Central memory CD8-positive, alpha-beta T cell (primary cell): ENCODE measurements at regions not wholly inside any gene's neighbourhood (a gene's known extent, or its start where the extent isn't known, plus 50 kb on each side); places are given as distances from the start of the nearest gene placed in this dataset.

Source experiments
- ATAC-seq: fragments of 150-1000 bp; cut with Tn5 transposase; replicated peaks from 2 replicates; pipeline ENCODE4 v1.10.0; 2022; ENCODE audit warnings: mild to moderate bottlenecking, moderate FRiP score, moderate number of reproducible peaks; ENCODE audit not compliant: poor library complexity, severe bottlenecking; ENCODE audit errors: extremely low read depth
- DNase-seq, 2 donors: peaks; one replicate each; pipeline ENCODE4 v3.0.0; 2021; ENCODE audit warnings: low spot score in 2 of 2
- H3K27ac Mint-ChIP-seq: one replicate; pipeline ENCODE4 v1.8.0; 2022; ENCODE audit warnings: low read depth, mild to moderate bottlenecking, moderate library complexity, mixed read lengths
- H3K27me3 Mint-ChIP-seq: one replicate; pipeline ENCODE4 v1.8.0; 2022; ENCODE audit warnings: mixed read lengths
- H3K36me3 Mint-ChIP-seq: one replicate; pipeline ENCODE4 v1.8.0; 2022; ENCODE audit warnings: mild to moderate bottlenecking, moderate library complexity, mixed read lengths; ENCODE audit not compliant: insufficient read depth
- H3K4me1 Mint-ChIP-seq: one replicate; pipeline ENCODE4 v1.8.0; 2022; ENCODE audit warnings: mixed read lengths
- H3K4me3 Mint-ChIP-seq: one replicate; pipeline ENCODE4 v1.8.0; 2022; ENCODE audit warnings: mild to moderate bottlenecking, moderate library complexity, mixed read lengths
- H3K9me3 Mint-ChIP-seq: one replicate; pipeline ENCODE4 v1.8.0; 2022; ENCODE audit warnings: mixed read lengths

DNA sequence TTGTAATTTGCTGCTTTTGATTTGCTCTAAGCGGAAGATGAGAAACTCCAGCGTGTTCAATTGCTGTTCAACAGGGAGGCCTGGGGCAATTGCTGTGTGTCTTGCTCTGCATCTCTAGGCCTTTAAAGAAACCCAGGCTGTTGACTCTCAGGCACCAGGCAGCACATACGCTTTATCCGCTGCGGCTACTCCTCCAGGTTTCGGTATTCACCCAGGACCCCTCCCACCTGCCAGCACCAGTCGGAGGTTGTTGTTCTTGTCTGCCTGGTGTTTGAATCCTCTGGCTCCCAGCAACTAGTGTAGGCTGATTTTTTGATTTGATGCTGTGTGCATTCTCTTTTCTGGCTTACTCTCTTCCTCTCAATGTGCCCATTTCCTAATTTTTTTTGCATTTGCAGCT is 383.1 kb downstream of the TSN start:
- DNase-seq = no peak
- H3K4me3 Mint-ChIP-seq = no peak overlapping the region
- H3K27me3 Mint-ChIP-seq = no peaks in the 10 kb centered on the region
- no peaks in the 10 kb centered on the region for H3K4me1 Mint-ChIP-seq
- peaks cover 3% of the 10 kb centered on the region for H3K36me3 Mint-ChIP-seq
- no peak for ATAC-seq
- no peak overlapping the region for H3K27ac Mint-ChIP-seq
- no peaks in the 10 kb centered on the region for H3K9me3 Mint-ChIP-seq

DNA sequence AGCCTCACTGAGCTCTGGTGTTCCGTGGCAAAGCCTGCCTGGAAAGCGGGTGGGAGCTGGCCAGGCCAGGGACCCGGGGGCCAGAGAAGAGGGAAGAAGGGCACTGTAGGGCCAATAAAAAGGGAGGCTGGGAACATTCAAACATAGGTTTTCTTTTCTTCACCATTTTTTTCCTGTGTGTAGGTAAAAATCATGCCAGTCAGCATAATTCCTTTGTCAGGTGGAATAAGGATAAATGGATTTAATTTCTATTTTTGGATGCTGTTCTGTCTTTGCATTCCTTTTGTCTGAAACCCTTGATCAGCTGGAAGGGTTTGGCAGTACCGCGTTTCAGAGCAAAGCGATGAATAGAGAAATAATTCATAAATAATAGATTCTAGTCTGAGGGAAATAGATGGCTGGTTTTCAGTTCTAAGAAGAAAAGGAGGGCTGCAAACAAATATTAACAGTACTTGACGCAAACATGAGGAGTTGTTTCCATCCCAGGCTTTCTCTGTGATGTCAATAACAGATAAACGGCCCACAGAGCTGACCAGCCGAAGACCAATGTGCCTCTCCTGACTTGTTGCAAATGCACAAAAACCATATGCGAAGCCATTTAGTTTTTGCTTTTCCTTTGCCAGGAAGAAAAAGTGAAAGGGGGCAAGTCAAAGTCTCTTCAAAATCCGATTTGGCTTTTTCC is 384.4 kb downstream of the TSN start:
- Mint-ChIP-seq H3K27me3 (no peaks in the 10 kb centered on the region), H3K4me3 (no peak overlapping the region), H3K4me1 (no peaks in the 10 kb centered on the region), H3K27ac (no peak overlapping the region), H3K36me3 (peaks cover 3% of the 10 kb centered on the region), H3K9me3 (no peaks in the 10 kb centered on the region)
- ATAC-seq (no peak), DNase-seq (no peak)

DNA sequence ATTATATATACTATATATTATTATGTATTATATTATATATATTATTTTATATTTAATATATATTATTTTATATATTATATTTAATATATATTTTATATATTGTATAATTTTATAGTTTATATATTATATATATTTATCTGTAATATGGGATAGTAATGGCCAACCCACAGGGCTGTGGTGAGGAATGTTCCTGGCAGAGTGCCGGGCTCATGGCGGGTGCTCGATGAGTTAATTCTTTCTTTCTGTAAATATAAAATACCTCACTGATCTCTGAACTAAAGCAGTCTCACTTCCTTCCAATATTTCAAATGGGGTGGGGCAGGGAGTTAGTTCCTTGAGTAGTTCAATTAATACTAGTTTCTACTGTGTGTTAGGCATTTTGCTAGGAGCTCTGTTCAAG is 389.4 kb downstream of the TSN start:
- no peaks in the 10 kb centered on the region for H3K27me3 Mint-ChIP-seq
- ATAC-seq (no peak), DNase-seq (no peak)
- H3K4me1 Mint-ChIP-seq = no peaks in the 10 kb centered on the region
- no peaks in the 10 kb centered on the region for H3K36me3 Mint-ChIP-seq
- no peaks in the 10 kb centered on the region for H3K9me3 Mint-ChIP-seq
- no peak overlapping the region for H3K4me3 Mint-ChIP-seq
- H3K27ac Mint-ChIP-seq = no peak overlapping the region

DNA sequence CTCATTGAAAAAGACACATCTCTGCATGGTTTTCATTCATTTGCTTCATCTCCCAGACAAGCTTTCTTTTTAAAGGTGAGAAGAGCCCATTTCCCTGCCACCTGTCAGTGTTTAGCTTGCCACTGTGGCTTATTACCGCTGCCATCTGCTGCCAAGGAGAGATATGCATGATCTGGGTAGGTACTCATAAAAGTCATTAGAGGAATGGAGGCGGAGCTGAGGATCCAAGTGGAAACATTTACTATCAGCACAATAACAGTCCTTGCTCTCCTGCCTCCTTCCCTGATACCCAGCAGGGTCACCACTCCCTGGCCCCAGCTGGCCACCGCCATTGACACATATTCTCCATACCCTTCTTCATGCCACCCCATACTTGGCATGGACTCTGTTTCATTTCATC is 390.4 kb downstream of the TSN start:
- Mint-ChIP-seq H3K9me3 (no peaks in the 10 kb centered on the region), H3K36me3 (no peaks in the 10 kb centered on the region), H3K4me3 (no peak overlapping the region), H3K27me3 (no peaks in the 10 kb centered on the region), H3K27ac (no peak overlapping the region), H3K4me1 (no peaks in the 10 kb centered on the region)
- DNase-seq (no peak), ATAC-seq (no peak)

DNA sequence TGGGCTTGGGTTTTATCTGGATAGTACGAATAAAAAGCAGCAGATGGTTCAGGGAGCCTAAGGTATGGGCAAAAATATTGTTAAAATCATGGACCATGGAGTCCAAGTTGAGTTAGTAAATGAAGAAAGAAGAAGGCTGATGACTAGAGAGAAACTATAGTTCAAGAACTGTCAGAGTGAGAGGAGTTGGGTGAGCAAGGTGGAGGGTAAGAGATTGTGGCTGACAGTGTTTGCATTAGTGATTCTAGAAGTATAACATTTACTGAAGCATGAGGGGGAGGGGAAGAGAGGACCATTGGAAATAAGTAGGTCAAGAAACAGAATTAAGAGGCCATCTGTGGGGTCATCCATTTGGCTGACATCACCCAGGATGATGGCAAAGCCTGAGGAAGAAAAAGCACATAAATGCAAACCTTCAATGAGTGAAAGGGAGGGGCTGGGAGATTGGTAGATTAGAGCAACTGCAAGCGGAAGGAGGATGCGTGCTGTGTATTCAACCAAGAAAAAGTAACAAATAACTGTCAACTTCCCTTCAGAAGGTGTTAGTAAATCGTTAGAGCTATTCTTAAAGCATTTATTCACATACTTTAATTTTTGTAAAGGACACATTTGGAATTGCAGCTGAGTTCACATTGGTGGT is 392.8 kb downstream of the TSN start:
- ATAC-seq (no peak), DNase-seq (no peak)
- Mint-ChIP-seq H3K4me3 (no peak overlapping the region), H3K27ac (no peak overlapping the region), H3K36me3 (peaks cover 1% of the 10 kb centered on the region), H3K27me3 (no peaks in the 10 kb centered on the region), H3K4me1 (no peaks in the 10 kb centered on the region), H3K9me3 (no peaks in the 10 kb centered on the region)

DNA sequence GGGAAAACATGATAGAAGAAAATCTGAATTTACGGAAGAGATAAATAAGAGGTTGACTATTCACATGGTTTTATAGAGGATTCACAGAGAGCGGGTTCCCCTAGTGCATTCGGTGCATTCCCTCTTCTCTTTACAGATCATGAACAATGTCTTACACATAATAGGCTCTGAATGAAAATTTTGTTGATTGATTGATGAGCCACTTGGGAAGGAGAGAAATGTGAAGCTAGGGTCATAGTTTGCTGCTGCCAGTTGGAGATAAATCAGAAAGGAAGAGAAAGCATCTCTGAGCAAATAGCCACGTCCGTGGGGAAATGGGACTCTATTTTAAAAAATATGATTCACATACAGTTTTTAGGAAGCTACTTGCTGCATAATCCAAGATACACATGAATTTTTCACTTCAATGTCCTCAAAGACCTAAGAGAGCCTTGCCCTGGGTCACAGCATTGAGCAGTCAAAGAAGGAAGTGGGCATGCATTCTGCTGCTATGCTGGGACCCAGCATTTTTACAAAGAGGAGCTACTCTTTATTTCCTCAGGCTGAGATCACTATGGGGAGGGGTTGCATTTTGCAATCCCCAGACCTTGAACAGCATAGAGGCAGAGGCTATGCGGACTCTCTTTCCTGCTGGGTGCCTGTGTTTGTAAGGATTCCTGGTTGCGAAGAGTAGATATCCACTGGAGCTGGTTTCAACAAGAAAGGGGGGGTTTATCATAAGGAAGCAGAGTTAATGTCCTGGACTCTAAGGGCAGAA is 395.3 kb downstream of the TSN start:
- ATAC-seq (no peak), DNase-seq (no peak)
- Mint-ChIP-seq H3K36me3 (peaks cover 3% of the 10 kb centered on the region), H3K9me3 (no peaks in the 10 kb centered on the region), H3K4me3 (no peak overlapping the region), H3K4me1 (no peaks in the 10 kb centered on the region), H3K27ac (no peak overlapping the region), H3K27me3 (no peaks in the 10 kb centered on the region)

DNA sequence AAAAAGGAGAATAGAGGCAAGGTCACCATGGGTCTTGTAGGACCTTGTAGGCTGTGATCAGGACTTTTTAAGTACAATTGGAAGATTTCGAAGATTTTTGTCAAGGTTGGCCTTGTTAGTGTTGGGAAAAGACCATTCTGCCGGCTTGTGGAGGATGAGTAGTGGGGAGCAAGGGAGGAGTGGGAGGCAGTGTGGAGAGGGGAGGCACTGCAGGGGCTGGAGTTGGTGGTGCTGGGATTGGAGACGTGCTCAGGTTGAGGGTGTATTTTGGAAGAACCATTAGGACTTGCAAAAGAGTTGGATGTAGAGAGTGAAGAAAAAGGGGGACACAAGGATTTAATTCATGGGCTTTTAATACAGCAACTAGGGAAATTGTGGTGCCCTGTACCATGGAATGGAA is 397.1 kb downstream of the TSN start:
- Mint-ChIP-seq H3K27ac (no peak overlapping the region), H3K9me3 (no peaks in the 10 kb centered on the region), H3K4me3 (no peak overlapping the region)

DNA sequence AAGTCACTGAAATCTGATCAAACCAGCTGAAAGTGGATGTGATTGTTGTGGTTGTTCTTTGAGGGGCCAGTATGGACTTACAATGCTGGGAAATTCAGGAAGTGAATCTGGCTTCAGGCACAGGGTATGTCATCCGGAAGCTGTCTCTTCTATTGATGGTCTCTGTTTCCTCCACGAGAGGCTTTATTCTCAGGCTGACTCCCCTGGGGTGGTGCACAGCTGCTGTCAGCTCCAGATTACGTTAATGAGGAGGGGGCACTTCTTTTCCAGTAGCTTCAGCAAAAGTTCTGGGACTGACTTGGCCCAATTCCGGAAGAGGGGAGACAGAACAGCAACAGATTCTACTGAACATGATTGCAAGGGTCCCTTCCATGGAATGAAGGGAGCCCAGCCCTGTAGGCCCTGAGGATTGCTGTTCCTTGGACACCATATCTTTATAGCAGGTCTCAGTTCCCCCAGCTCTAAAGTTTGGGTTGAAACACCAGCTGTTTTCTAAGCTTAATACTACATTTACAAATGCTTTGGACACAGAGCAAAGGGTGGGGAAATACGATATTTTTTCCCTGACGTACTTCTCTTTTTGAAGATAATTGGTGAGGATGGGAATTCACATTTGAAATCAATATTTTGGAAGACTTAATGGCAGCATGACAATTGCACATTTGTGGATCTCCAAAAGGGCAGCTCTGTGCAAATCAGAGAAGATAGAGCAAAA is 400.9 kb downstream of the TSN start:
- no peaks in the 10 kb centered on the region for H3K4me1 Mint-ChIP-seq
- H3K27ac Mint-ChIP-seq = no peak overlapping the region
- DNase-seq = no peak
- H3K9me3 Mint-ChIP-seq = peaks cover 5% of the 10 kb centered on the region
- no peak for ATAC-seq
- H3K27me3 Mint-ChIP-seq = peaks cover 9% of the 10 kb centered on the region
- no peak overlapping the region for H3K4me3 Mint-ChIP-seq
- H3K36me3 Mint-ChIP-seq = peaks cover 3% of the 10 kb centered on the region

More for the DNA sequence above, 397.1 kb downstream of the TSN start:
- DNase-seq (no peak), ATAC-seq (no peak)
- no peaks in the 10 kb centered on the region for H3K4me1 Mint-ChIP-seq
- H3K36me3 Mint-ChIP-seq = peaks cover 3% of the 10 kb centered on the region
- peaks cover 1% of the 10 kb centered on the region for H3K27me3 Mint-ChIP-seq

DNA sequence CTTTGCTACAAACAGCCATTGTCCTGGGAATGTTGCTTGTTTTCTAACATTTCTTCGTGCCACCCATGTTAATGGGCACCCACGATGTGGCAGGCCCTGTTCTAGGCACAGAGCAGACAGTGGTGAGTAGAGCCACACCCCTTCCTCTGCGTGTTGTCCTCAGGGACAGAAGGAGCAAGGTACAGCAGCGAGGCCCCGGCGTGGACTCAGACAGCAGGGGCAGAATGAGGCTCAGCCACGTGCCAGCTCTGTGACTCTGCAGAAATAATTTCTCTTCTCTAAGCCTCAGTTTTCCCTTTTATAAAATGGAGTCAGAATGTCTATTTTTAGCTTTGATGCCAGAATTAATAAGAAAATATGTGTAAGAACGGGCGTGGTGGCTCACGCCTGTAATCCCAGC is 401.7 kb downstream of the TSN start:
- no peak overlapping the region for H3K27ac Mint-ChIP-seq
- DNase-seq (no peak), ATAC-seq (no peak)
- peaks cover 3% of the 10 kb centered on the region for H3K36me3 Mint-ChIP-seq
- peaks cover 5% of the 10 kb centered on the region for H3K9me3 Mint-ChIP-seq
- no peaks in the 10 kb centered on the region for H3K4me1 Mint-ChIP-seq
- no peak overlapping the region for H3K4me3 Mint-ChIP-seq
- H3K27me3 Mint-ChIP-seq = peaks cover 9% of the 10 kb centered on the region

GRCh38 chr2:122163617-122164016 is 408.2 kb downstream of the TSN start:
- H3K4me3 Mint-ChIP-seq = no peak overlapping the region
- H3K9me3 Mint-ChIP-seq = peaks cover 5% of the 10 kb centered on the region
- H3K27ac Mint-ChIP-seq = no peak overlapping the region
- no peak for DNase-seq
- no peaks in the 10 kb centered on the region for H3K4me1 Mint-ChIP-seq
- H3K27me3 Mint-ChIP-seq = no peaks in the 10 kb centered on the region
- no peaks in the 10 kb centered on the region for H3K36me3 Mint-ChIP-seq
- ATAC-seq = no peak

DNA sequence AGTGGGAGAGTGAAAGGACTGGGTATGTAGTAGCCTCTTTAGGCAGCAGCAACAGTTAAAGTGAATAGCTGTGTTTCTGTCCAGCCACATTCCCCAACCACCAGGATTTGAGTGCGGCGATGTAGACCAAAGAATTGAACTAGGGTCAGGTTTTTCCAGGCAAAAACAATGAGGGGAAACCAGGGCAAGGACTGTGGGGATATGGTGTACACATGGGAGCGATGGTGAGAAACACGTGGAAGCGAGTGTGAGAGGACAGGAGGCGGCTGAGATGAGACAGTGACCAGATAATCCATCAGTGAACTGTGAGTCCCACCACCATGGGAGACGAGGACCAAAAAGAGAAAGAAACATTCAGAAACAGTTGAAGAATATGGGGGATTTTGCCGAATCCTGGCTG is 409.5 kb downstream of the TSN start:
- H3K9me3 Mint-ChIP-seq = no peaks in the 10 kb centered on the region
- ATAC-seq (no peak), DNase-seq (no peak)
- no peaks in the 10 kb centered on the region for H3K27me3 Mint-ChIP-seq
- no peak overlapping the region for H3K4me3 Mint-ChIP-seq
- no peak overlapping the region for H3K27ac Mint-ChIP-seq
- H3K36me3 Mint-ChIP-seq = no peaks in the 10 kb centered on the region
- no peaks in the 10 kb centered on the region for H3K4me1 Mint-ChIP-seq

DNA sequence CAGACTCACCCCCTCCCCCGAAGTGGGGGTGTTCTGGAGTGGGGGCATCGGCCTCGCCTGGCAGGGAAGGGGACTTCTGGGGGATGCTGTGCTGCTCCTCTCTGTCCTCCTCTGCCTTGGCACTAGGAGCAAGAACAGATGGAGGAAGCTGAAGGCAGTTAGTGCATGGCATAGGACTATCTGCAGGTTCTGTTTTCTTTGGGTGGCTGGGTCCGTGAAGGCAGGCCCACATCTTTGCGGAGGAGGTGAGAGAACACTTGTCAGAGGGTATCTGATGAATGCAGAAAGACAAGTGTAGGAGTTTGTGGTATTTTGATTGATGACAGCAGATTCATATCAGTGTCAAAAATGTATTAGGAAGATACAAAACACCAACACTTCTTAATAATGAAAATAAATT is 411.4 kb downstream of the TSN start:
- H3K27ac Mint-ChIP-seq = no peak overlapping the region
- DNase-seq = no peak
- H3K36me3 Mint-ChIP-seq = no peaks in the 10 kb centered on the region
- no peaks in the 10 kb centered on the region for H3K27me3 Mint-ChIP-seq
- no peak overlapping the region for H3K4me3 Mint-ChIP-seq
- H3K9me3 Mint-ChIP-seq = no peaks in the 10 kb centered on the region
- no peak for ATAC-seq
- H3K4me1 Mint-ChIP-seq = no peaks in the 10 kb centered on the region
